HG02885 (cell line): ENCODE measurements at regions not wholly inside any gene's neighbourhood (a gene's known extent, or its start where the extent isn't known, plus 50 kb on each side); places are given as distances from the start of the nearest gene placed in this dataset.

Source experiments
- ATAC-seq: cut with Tn5 transposase; IDR thresholded peaks from one replicate; pipeline ENCODE4 v1.9.1; 2021; ENCODE audit warnings: mild to moderate bottlenecking; ENCODE audit not compliant: unreplicated experiment, poor library complexity

DNA sequence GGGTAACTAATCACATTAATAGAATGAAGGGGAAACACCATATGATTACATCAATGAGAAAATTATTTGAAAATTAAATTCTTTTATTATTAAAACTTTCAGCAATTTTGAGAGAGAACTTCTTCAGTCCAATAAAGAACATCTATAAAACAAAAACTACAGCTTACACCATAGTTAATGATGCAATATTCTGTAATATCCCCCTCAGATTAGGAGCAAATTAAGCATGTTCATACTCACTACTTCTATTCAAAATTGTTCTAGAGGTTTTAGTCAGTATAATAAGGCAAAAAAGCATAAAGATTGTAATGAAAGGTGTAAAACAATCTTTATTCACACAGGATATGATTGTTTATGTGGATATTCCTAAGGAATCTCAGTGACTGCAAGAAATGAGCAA is 465.4 kb downstream of the CD109 start:
- ATAC-seq, result no peak

DNA sequence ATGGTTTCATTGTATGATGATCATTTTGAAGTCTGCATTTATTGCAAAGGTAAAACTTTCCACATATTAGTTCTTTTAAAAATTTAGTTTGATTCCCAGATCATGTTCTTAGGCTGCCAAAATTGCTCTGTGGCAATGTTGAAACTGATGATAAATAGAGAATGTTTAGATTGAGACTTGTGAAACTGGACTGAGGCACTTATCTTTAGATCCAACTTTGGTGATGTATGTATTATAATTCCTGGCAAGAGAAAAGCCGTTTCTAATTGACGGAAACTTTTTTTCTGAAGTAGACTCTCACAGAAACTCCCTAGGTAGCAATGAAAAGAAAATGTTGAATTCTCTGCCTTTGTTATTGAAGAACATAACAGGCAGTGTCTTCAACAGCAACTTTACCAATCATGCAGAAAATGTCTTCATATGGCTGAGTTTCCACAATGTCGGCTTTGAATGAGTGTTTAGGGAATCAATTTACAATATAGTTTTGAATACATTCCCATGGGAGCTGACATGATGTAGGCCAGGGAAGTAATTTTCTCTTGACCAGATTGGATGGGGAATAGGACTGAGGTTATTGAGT is 456.2 kb downstream of the CD109 start:
- no peak for ATAC-seq

DNA sequence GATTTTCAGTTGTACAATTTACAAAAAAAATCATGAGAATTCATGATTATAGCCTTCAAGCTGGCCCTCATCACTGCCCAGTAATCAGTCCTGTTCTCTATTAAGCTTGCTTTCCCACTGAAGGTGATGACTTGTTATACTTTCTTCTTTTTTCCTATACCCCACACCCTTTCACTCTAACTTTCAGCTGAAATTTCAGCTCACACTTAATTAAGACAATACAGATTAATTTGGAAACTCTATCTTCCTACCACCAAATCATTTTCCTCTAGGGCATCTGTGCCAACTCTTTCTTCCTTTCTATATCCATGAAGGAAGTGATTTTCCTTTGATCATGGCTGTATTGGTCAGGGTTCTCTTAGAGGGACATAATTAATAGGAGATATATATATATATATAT is 449.9 kb downstream of the CD109 start:
- ATAC-seq, result no peak

DNA sequence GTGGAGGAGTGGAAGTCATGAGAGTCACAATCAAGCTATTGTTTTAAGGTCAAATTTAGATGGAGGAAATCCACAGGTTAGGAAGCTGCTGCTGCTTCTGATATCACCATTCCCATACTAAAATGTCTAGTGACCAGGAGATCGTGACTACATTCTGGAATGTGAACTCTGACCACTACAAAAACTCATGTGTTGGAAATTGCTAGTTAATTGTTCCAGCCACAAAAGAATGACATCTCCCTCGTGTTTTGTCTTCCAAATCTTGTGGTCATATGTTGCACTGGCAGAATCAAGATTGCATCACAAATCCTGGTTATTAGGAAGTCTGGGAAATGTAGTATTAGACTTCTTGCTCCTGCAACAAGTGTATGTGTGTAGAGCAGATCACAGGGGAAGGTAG is 441.9 kb downstream of the CD109 start:
- ATAC-seq, result no peak

DNA sequence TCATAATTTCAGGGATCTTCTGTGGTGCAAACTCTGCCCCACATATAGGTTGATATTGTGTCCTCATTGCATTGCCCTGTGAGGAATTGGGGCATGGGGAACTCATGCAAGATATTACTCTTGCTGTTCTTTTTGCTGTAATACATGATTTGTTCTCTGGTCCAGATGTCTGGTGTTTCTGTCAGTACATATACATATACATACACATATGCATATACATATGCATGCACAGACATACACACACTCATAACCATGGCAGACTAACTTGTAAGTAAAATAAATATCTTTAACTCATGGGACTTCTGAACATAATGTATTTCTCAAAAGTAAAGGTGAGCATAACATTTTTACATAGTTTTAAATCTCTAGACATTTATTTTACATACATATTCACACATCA is 438.3 kb downstream of the CD109 start:
- no peak for ATAC-seq

DNA sequence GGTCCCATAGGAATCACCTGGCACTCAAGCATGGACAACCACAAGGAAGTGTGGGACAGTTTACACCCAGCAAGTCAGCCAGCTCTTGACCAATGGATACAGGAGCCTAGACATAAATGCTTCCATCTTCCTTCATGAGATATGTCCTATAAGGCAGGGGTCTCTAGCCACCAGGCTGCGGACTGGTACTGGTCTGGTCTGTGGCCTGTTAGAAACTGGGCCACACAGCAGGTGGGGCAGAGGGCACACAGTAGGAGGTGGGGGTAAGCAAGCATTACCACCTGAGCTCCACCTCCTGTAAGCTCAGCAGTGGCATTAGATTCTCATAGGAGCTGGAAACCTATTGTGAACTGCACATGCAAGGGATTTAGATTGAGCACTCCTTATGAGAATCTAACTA is 437.1 kb downstream of the CD109 start:
- ATAC-seq, result no peak

DNA sequence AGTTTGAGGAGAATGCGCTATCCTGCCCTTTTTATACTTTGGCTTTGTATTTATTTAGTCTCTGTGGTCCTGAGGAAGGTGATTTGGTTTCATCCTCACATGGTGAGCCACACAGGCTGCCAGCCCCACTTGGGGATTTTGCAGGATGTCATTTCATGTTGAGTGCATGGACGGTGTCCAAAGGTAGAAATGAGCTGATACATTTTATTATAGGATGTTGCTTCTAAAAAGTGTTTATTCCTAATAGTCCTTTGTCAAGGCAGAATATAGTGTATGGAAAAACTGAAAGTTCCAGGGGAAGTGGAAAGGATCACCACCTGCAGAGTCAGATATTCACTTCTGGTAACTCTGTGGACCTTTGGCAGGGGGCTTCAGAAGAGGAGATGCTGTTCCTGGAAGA is 434.6 kb downstream of the CD109 start:
- ATAC-seq, result no peak

DNA sequence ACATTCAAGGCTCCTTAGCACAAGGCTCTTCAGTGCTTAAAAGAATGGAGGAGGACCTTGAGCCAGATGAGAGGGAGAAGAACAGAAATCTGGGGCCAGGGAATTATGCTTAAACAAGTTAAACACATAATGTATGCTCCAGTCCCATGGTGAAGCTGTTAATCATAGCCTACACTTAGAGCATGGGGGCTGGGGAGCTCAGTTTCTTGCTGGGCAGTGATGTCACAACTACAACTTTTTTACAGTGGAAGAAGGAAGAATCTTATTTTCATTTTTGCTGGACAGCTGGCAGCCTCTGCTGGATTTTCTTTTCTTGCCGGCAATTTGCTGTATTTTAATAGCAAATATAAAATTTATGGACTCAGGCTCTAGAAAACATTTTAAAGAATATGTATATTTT is 432.5 kb downstream of the CD109 start:
- no peak for ATAC-seq

DNA sequence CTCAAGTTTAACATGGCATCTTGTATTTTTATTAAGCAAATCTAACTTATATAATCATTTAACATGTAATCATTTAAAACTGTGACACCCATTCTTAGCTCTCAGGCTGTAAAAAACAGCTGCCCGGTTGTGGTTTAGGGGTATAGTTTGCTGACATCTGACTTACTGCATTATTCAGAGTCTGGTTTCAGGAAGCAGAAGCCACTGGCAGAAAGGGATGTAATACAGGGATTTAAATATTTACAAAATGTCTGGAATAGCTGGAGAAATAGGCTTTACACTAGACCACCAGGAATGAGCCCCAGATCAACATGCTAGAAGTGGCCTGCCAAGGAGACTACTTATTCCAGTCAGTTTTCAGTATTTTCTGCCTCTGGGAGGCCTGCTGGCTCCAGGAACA is 421.1 kb downstream of the CD109 start:
- no peak for ATAC-seq

DNA sequence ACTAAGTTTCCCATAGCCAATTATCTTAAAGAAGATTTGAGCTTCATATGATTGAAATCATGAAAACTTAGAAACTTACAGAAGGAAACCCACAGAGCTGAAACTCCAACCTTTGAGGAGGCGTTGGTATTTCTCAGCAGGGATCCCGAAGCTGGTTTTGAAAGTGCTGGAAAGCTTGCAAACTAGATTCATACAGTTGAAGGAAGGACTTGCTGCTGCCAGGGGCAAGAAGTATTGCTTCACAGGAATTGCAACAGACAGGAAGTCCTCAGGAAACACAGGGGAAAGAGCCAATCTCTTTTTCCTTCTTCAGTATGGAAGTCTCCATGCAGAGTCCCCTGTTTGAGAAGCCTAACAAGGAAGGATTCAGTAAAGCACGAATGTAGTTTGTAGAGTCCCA is 419.7 kb downstream of the CD109 start:
- ATAC-seq, result no peak

DNA sequence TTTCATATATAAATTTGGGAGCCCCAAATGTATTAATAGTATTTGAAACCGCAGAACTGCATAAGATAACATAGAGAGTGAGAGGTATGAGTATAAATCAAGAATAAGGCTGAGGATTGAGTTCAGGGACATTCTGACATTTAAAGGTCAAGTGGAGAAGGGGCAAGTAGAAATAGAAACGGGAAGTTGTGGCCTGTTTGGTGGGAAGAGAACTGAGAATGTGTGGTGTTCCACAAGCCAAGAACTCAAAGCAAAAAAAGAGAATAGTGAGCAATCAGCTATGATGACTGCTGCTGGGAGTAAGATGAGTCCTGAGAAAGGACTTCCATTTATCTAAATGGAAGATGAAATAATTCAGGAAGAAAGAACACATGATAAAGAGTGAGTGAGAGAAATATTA is 418.4 kb downstream of the CD109 start:
- peak; percentile 72 for ATAC-seq

DNA sequence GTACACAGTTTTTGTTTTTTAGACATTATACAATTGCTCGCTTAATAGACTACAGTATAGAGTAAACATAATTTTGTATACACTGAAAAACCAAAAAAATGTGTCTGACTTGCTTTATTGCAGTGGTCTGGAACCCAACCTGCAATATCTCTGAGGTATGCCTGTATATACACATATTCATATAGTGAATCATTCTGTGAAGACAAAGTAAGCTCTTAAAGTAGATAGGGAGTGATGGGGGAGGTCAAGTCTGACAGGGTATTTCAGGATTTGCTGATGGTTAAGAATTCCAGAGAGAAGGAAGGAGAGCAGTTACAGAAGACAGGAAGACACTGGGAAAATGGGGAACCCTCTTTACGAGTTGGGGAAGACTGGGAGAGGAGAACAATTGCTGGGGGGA is 417.9 kb downstream of the CD109 start:
- ATAC-seq, result no peak

DNA sequence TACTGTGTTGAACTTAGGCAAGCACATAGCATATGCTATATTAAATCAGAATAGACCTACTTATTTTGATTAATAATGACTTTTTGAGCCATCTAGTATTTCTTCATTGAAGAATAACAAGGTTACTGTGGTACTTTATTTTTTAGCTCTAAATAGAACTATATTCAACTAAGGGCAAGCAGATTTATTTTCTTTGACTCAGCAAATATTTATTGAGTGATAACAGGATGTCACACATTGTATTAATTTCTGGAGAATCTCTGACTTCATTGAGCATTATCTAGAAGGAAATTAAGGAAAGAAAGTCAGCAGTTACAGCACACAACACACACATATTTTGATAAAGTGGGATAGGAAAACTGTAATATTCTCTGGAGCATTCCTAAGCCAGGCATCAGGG is 407.4 kb downstream of the CD109 start:
- no peak for ATAC-seq

DNA sequence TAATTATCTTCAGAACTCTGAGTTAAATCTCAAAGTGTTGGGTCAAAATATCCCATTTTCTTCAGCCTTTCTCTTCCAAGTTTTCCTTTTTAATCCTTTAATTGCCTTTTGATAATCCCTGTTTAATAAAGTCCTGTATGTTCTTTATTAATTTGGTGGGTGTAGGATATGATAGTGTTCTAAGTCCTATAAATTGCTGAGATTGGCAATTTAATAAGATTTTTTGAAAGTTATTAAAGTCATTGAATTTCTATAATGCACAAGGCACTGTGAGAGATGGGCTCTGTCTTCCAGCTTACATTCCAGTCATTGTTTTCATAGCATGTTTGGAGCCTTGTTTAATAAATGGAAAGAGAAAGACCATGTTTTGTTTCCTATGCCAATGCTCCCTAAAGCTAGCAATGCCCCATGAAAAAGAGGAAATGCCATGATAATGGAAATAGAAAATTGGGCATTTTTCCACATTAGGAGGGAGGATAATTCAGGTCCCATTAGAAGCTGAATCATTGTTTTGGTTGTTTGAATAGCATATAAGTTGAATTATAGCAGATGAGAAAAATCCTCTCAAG is 404.8 kb downstream of the CD109 start:
- no peak for ATAC-seq

DNA sequence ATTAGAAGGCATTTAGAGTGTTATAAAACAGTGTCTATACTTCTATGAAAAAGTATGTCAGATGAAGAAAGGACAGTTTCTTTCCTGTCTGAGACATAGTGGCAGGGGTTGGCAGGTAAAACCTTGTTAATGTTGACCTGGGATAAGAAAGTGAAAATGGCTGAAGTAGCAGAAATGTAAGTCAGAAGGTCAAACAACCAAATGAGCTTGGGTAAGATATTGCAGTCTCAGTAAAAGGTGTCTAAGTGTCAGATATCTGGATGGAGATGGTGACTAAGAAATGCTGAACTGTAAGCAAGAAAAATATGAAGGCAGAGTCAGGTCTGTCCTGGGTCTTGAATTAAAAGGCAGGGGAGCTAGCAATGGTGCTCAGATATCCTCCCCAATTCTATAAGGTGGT is 400.3 kb downstream of the CD109 start:
- no peak for ATAC-seq

DNA sequence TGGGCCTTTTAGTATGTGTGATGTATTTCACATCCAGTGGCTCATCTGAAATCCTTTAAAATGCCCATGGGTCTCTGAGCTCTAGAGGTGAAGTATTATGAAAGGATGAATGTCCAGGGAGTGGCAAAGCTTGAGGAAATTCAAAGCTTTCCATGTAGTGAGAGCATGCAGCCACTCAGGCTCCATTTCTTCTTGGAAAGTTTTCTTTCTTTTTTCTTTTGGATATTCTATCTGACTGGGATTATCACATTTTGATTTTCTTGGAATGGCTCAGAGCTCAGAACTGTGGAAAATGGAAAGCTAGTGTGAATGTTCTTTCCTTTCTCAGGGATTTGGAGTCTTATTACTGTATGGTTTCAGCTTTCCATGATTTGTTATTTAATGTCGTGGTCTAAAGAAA is 397.4 kb downstream of the CD109 start:
- no peak for ATAC-seq

DNA sequence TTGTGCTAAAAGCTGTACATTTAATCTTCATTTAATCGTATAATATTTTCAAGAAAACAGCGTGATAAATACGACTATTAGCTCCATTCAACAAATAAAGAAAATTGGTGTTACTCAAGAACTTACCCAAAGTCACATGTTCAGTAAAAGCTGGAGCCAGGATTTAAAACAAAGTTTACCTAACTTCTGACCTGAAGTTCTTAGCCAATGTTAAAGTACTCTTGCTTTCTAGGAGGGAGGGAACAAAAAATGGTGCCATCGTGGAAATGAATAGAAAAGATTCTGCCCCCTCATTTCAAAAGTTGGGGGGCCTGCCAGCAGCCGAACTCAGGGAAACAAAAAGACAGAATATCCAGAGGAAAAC is 395.8 kb downstream of the CD109 start:
- no peak for ATAC-seq

DNA sequence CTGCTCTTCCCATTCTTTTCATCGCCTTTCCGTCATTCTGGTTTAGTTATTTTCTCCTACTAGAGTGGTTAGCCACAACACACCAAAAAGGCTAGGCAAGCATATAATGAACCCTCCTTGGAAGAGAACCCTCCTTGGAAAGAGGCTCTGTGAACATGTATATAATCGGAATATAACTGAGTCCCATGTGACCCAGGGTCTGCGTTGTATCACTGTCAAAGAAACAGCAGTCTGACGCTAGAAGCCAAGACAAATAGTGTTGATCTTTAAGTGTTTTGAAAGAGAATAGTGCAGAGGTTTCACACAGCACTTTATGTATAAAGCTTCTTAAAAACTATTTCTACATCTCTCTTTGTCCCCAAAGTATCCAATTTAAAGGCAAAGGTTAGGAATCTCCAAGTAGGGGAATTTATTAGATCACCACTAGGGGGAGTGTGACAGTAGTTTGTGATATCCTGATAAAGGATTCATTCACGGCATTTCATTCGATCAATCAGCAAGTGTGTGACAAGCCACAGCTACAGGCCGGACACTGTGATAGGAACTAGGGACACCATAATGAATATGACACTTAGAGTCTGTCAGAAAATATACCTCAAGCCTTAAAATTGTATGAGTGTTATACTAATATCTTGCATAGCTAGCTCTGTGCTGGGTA is 395.3 kb downstream of the CD109 start:
- peak; percentile 80 for ATAC-seq

DNA sequence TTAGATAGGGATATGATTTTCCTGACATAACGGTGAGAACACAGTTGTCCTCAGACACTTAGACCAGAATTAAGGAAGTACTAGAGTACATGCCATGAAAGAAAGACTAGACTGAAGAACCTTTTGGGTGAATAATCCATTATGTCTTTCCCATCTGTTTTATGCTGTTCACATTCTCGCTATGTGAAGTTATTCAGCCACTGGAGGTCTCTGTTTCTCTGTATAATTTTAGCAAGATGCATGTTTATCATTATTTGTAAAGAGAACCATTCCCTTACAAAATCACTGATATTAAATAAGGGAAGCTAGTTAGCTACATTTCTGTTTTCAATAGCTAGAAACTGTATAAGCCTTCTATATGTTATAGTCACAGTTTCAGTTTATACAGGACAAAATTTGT is 391.9 kb downstream of the CD109 start:
- ATAC-seq, result no peak

DNA sequence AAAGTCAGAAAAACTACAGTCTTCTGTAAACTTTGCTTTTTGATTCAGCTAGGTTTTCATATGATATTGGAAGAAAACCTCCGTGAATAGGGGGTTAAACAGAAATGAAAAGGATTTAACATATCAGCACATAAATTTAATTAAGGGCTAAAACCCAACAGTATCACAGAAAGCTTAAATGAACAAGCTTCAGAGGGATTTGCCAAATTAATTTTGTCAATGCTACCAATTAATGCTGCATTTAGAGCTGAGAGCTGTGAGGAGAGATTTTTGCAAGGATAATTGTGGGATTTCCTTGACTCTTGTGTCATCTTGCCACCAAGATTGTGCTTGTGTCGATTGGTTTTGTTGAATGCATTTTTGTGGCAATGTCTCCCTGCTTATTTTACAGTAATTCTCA is 379.9 kb downstream of the CD109 start:
- no peak for ATAC-seq

DNA sequence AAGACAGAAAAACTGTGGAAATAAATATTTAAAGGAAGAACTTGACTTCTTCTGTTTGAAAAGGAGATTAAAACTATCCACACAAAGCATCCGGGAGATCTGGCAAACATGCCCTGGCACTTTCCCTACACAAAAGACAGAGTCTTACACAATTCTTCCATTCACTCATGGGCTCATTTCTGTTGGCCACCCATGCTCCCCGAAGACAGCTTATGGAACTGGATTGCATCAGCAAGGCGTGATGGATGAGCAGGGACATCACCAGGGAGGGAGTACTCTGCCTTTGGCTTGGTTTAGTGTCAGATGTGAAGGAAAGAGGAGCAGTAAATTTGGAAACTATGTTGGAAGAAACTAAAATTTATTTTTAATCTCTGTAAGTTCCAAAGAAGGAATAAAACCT is 379.3 kb downstream of the CD109 start:
- no peak for ATAC-seq

DNA sequence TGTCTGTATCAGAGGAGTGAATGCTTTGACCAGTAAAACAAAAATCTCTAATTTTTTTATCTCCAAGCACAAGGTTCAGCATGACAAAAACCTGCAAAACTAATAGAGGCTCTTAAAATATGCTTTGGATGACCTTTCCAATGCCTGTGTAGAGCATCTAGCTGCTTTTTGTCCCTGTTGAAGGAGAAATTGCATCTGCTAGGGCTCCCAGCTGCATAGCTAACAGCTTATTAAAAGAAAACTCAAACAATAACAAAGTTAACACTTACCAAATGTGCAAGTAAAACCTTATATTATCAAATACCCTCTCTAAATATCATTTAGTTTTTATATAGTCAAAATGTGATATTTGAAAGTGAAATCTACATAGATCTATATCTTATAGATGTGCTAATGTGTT is 378.6 kb downstream of the CD109 start:
- ATAC-seq, result no peak
